HCT116 (cell line): ENCODE measurements at regions not wholly inside any gene's neighbourhood (a gene's known extent, or its start where the extent isn't known, plus 50 kb on each side); places are given as distances from the start of the nearest gene placed in this dataset.

ENCODE experiments used
- ATAC-seq: fragments of 200-7000 bp; cut with Tn5 transposase; 2 replicates; pipeline ENCODE4 v1.9.1; 2020; ENCODE audit warnings: mild to moderate bottlenecking, moderate library complexity
- BruUV-seq: library from RNA; stranded (reverse); fragments of 400-500 nt; replicated peaks from 2 replicates; lab custom pipeline; 2021; lab: Mats Ljungman, UMichigan
- CTCF ChIA-PET: fragments of 300-600 bp; sonication (Branson Sonifier 250); formaldehyde crosslinking; loops from one replicate; lab custom pipeline; 2021; ENCODE audit warnings: antibody characterized with exemption; lab: Charles Lee
- POLR2A ChIA-PET: fragments of 300-600, 350-600 bp; sonication (Branson Sonifier 250); formaldehyde crosslinking; loops from one replicate; lab custom pipeline; 2021; ENCODE audit warnings: antibody characterized with exemption; lab: Charles Lee
- RAD21 ChIA-PET, 2 experiments: fragments of 300-600 bp; sonication (Branson Sonifier 250); formaldehyde crosslinking; loops; one replicate each; lab custom pipeline; 2023; ENCODE audit warnings: low total read pairs in 2 of 2; ENCODE audit not compliant: uncharacterized antibody in 2 of 2, unreplicated experiment in 2 of 2, low non-redundant PET in 1 of 2; lab: Charles Lee
- DNase-seq: peaks from one replicate; pipeline ENCODE4 v3.0.0-alpha.2; 2010; ENCODE audit warnings: low read depth, low spot score
- H2AFZ ChIP-seq: fragments of 200-600 bp; shearing (Covaris generic), sonication (generic); 2 replicates; pipeline ENCODE4 v1.6.1; 2017; ENCODE audit warnings: low read depth, mixed run types, mixed read lengths, antibody characterized with exemption, low read length; ENCODE audit not compliant: poor library complexity, severe bottlenecking
- H3K27ac ChIP-seq: 2 replicates; pipeline ENCODE4 v1.5.1; 2012; ENCODE audit warnings: low read depth, low read length
- H3K27me3 ChIP-seq: fragments of 200-600 bp; sonication (generic); 2 replicates; pipeline ENCODE4 v1.6.1; 2016; ENCODE audit warnings: mixed run types, low read length, mixed read lengths; ENCODE audit not compliant: insufficient read depth
- H3K36me3 ChIP-seq, 2 experiments: fragments of 200-500 bp in 1 of 2; fragments of 200-600 bp in 1 of 2; sonication (Bioruptor generic) in 1 of 2; sonication (generic) in 1 of 2; 2 replicates each; pipeline versions ENCODE4 v1.5.1 to v1.6.1; 2014 to 2016; ENCODE audit warnings: low read length in 2 of 2, inconsistent platforms in 1 of 2, mixed read lengths in 1 of 2, mixed run types in 1 of 2; ENCODE audit not compliant: insufficient read depth in 2 of 2, control insufficient read depth in 1 of 2
- H3K4me1 ChIP-seq, 2 experiments: fragments of 200-600 bp in 1 of 2; sonication (generic) in 1 of 2; 2 replicates each; pipeline versions ENCODE4 v1.5.1 to v1.6.1; 2012 to 2017; ENCODE audit warnings: low read length in 2 of 2, inconsistent platforms in 1 of 2, mild to moderate bottlenecking in 1 of 2, mixed read lengths in 1 of 2, mixed run types in 1 of 2, moderate library complexity in 1 of 2; ENCODE audit not compliant: insufficient read depth in 2 of 2, control insufficient read depth in 1 of 2
- H3K4me2 ChIP-seq: fragments of 200-600 bp; sonication (generic); 2 replicates; pipeline ENCODE4 v1.6.1; 2017; ENCODE audit warnings: mixed run types, low read length, mixed read lengths
- H3K4me3 ChIP-seq, 2 experiments: fragments of 200-600 bp in 1 of 2; sonication (generic) in 1 of 2; replicated peaks in 1 of 2; 2 replicates each; pipeline ENCODE4 v1.5.1; 2011 to 2016; ENCODE audit warnings: low read length in 2 of 2, control low read depth in 1 of 2, low read depth in 1 of 2, mild to moderate bottlenecking in 1 of 2, mixed read lengths in 1 of 2, mixed run types in 1 of 2
- H3K79me2 ChIP-seq: fragments of 200-600 bp; sonication (generic); 2 replicates; pipeline ENCODE4 v1.6.1; 2017; ENCODE audit warnings: mild to moderate bottlenecking, mixed run types, low read length, moderate library complexity, mixed read lengths; ENCODE audit not compliant: insufficient read depth
- H3K9ac ChIP-seq: fragments of 200-600 bp; sonication (generic); 2 replicates; pipeline ENCODE4 v1.6.1; 2016; ENCODE audit warnings: low read length, mixed read lengths
- H3K9me2 ChIP-seq: fragments of 200-600 bp; sonication (generic), shearing (Covaris generic); 2 replicates; pipeline ENCODE4 v1.6.1; 2017; ENCODE audit warnings: mixed run types, mild to moderate bottlenecking, moderate library complexity; ENCODE audit not compliant: insufficient read depth
- H3K9me3 ChIP-seq, 2 experiments: fragments of 200-500 bp in 1 of 2; fragments of 200-600 bp in 1 of 2; sonication (Bioruptor generic) in 1 of 2; sonication (generic) in 1 of 2; 2 replicates each; pipeline ENCODE4 v1.6.1; 2014 to 2017; ENCODE audit warnings: low read length in 2 of 2, mixed read lengths in 2 of 2, inconsistent platforms in 1 of 2, low read depth in 1 of 2, mild to moderate bottlenecking in 1 of 2, mixed run types in 1 of 2, moderate library complexity in 1 of 2; ENCODE audit not compliant: control insufficient read depth in 1 of 2, insufficient read depth in 1 of 2
- H4K20me1 ChIP-seq: fragments of 200-600 bp; sonication (generic), shearing (Covaris generic); 2 replicates; pipeline ENCODE4 v1.6.1; 2017; ENCODE audit warnings: mixed run types, mild to moderate bottlenecking, moderate library complexity; ENCODE audit not compliant: insufficient read depth
- CBX3 ChIP-seq: IDR thresholded peaks from 2 replicates; pipeline ENCODE4 v1.6.1; 2012; ENCODE audit warnings: low read depth
- CEBPB ChIP-seq: IDR thresholded peaks from 2 replicates; pipeline ENCODE4 v1.6.1; 2012; ENCODE audit warnings: low read depth
- EGR1 ChIP-seq: IDR thresholded peaks from 2 replicates; pipeline ENCODE4 v1.6.1; 2012; ENCODE audit warnings: low read depth
- ELF1 ChIP-seq: IDR thresholded peaks from 2 replicates; pipeline ENCODE4 v1.6.1; 2012; ENCODE audit warnings: low read depth, borderline replicate concordance
- EZH2 ChIP-seq: fragments of 200-600 bp; sonication (generic); IDR thresholded peaks from 2 replicates; pipeline ENCODE4 v1.6.1; 2017; ENCODE audit warnings: antibody characterized with exemption, mixed run types
- EZH2phosphoT487 ChIP-seq: fragments of 200-600 bp; IDR thresholded peaks from 2 replicates; pipeline ENCODE4 v1.6.1; 2018; ENCODE audit warnings: antibody characterized with exemption, borderline replicate concordance
- FOSL1 ChIP-seq: IDR thresholded peaks from 2 replicates; pipeline ENCODE4 v1.6.1; 2012; ENCODE audit warnings: low read depth
- MAX ChIP-seq: IDR thresholded peaks from 2 replicates; pipeline ENCODE4 v1.6.1; 2012
- POLR2AphosphoS5 ChIP-seq: IDR thresholded peaks from 2 replicates; pipeline ENCODE4 v1.6.1; 2011; ENCODE audit warnings: mild to moderate bottlenecking, low read depth, low read length, moderate library complexity
- RAD21 ChIP-seq: IDR thresholded peaks from 2 replicates; pipeline ENCODE4 v1.6.1; 2012; ENCODE audit warnings: low read depth, mild to moderate bottlenecking
- REST ChIP-seq: IDR thresholded peaks from 2 replicates; pipeline ENCODE4 v1.6.1; 2012; ENCODE audit warnings: low read depth
- SIN3A ChIP-seq: IDR thresholded peaks from 2 replicates; pipeline ENCODE4 v1.6.1; 2012; ENCODE audit warnings: low read depth
- SP1 ChIP-seq: IDR thresholded peaks from 2 replicates; pipeline ENCODE4 v1.6.1; 2012; ENCODE audit warnings: low read depth
- TCF7L2 ChIP-seq: IDR thresholded peaks from 2 replicates; pipeline ENCODE4 v1.7.0; 2011; ENCODE audit warnings: borderline replicate concordance, inconsistent platforms; ENCODE audit not compliant: insufficient read depth, insufficient read length; ENCODE audit errors: extremely low read depth
- YY1 ChIP-seq: IDR thresholded peaks from 2 replicates; pipeline ENCODE4 v1.6.1; 2011; ENCODE audit warnings: low read length, low read depth, moderate library complexity, mild to moderate bottlenecking; ENCODE audit not compliant: insufficient replicate concordance; ENCODE audit errors: extremely low read depth
- ZFX ChIP-seq: fragments of 450-650 bp; IDR thresholded peaks from 2 replicates; pipeline ENCODE4 v1.6.1; 2017
- ZNF274 ChIP-seq: fragments of 200-500 bp; sonication (Bioruptor generic); IDR thresholded peaks from 2 replicates; pipeline ENCODE4 v1.6.1; 2014; ENCODE audit warnings: mild to moderate bottlenecking, low read depth, low read length, inconsistent platforms
- intact Hi-C: fragments of 100-400 bp; cut with micrococcal nuclease; formaldehyde crosslinking; loops from 2 replicates; pipeline ENCODE4 v1.10.0; 2022

GRCh38 chr5:165877475-165877874 lies 2372.1 kb downstream of the MAT2B start:
- no peak overlapping the region for H3K4me2 ChIP-seq
- H3K79me2 ChIP-seq, result no peaks in the 10 kb centered on the region
- no peaks in the 10 kb centered on the region for H3K36me3 ChIP-seq
- no peak overlapping the region for H2AFZ ChIP-seq
- CTCF ChIA-PET, result no interaction called here
- intact Hi-C loops, result no loop called here
- POLR2A ChIA-PET, result no interaction called here
- H3K27ac ChIP-seq, result no peak overlapping the region
- no peaks in the 10 kb centered on the region for H3K4me1 ChIP-seq
- BruUV-seq, result no TSS peak
- H3K9me3 ChIP-seq, result peaks cover 13 to 15% of the 10 kb centered on the region in 2 experiments; a peak in 2 of 4 replicates
- no peaks in the 10 kb centered on the region for H3K27me3 ChIP-seq
- no peaks in the 10 kb centered on the region for H3K9me2 ChIP-seq
- H3K4me3 ChIP-seq, result no peak overlapping the region
- ATAC-seq, result no peak
- RAD21 ChIA-PET, result no interaction called here
- no peak for DNase-seq
- H4K20me1 ChIP-seq, result no peaks in the 10 kb centered on the region
- TF ChIP-seq MAX, result no peak
- TF ChIP-seq ELF1, result no peak
- no peak for TF ChIP-seq SP1
- no peak for TF ChIP-seq CBX3
- H3K9ac ChIP-seq, result no peak overlapping the region

GRCh38 chr5:165881259-165881658 lies 2375.8 kb downstream of the MAT2B start:
- DNase-seq (no peak), ATAC-seq (no peak)
- no peak overlapping the region for H3K27ac ChIP-seq
- intact Hi-C loops, result no loop called here
- POLR2A ChIA-PET, result no interaction called here
- CTCF ChIA-PET, result no interaction called here
- no peaks in the 10 kb centered on the region for H3K36me3 ChIP-seq
- peaks cover 10 to 23% of the 10 kb centered on the region in 2 experiments; a peak in 2 of 4 replicates for H3K9me3 ChIP-seq
- no peak overlapping the region for H3K9ac ChIP-seq
- no peaks in the 10 kb centered on the region for H4K20me1 ChIP-seq
- H3K79me2 ChIP-seq, result no peaks in the 10 kb centered on the region
- H3K4me1 ChIP-seq, result no peaks in the 10 kb centered on the region
- H2AFZ ChIP-seq, result no peak overlapping the region
- H3K4me3 ChIP-seq, result no peak overlapping the region
- H3K27me3 ChIP-seq, result no peaks in the 10 kb centered on the region
- no peaks in the 10 kb centered on the region for H3K9me2 ChIP-seq
- no peak overlapping the region for H3K4me2 ChIP-seq
- BruUV-seq, result no TSS peak
- RAD21 ChIA-PET, result no interaction called here
- TF ChIP-seq CEBPB (no peak), MAX (no peak), ELF1 (no peak), RAD21 (no peak), SP1 (no peak), ZNF274 (no peak), TCF7L2 (no peak), SIN3A (no peak), REST (no peak), POLR2AphosphoS5 (no peak), EGR1 (no peak), ZFX (no peak), YY1 (no peak), EZH2 (no peak), FOSL1 (no peak), CBX3 (no peak), EZH2phosphoT487 (no peak)
